SK-N-MC (cell line): ENCODE measurements at regions not wholly inside any gene's neighbourhood (a gene's known extent, or its start where the extent isn't known, plus 50 kb on each side); places are given as distances from the start of the nearest gene placed in this dataset.

ENCODE experiments used
- EZH2 ChIP-seq: fragments of 200-600 bp; sonication (generic); IDR thresholded peaks from one replicate; pipeline ENCODE4 v1.6.1; 2017; ENCODE audit warnings: antibody characterized with exemption
- POLR2AphosphoS5 ChIP-seq: IDR thresholded peaks from 2 replicates; pipeline ENCODE4 v1.6.1; 2012; ENCODE audit warnings: mild to moderate bottlenecking, low read depth, low read length, borderline replicate concordance

- TF ChIP-seq POLR2AphosphoS5 (no peak), EZH2 (no peak)
Measured at GRCh38 chr10:113345826-113346624, 206.8 kb upstream of the HABP2 start.
